NCI-H1105 treated with DMSO at 0.1 percent for 48 hours (cell line): ENCODE measurements at regions not wholly inside any gene's neighbourhood (a gene's known extent, or its start where the extent isn't known, plus 50 kb on each side); places are given as distances from the start of the nearest gene placed in this dataset.
"Not testable (repeated sequence)": the region's sequence is repeated elsewhere in the genome, so short reads cannot be mapped to it uniquely, and the experiment has no call there.

ENCODE experiments used
- DNase-seq: peaks from one replicate; lab custom pipeline; 2025; lab: John Stamatoyannopoulos, UW

GRCh38 chr16:15307184-15307583 lies 70.9 kb downstream of the NPIPA5 start:
- DNase-seq = not testable (repeated sequence)

- not testable (repeated sequence) for DNase-seq
Observed at GRCh38 chr16:15305889-15306288, 72.2 kb downstream of the NPIPA5 start.

GRCh38 chr16:15303667-15304324 lies 74.3 kb downstream of the NPIPA5 start:
- DNase-seq = not testable (repeated sequence)

- DNase-seq = not testable (repeated sequence)
Observed at GRCh38 chr16:15297104-15297503, 81.0 kb downstream of the NPIPA5 start.

GRCh38 chr16:15274796-15275195 lies 103.3 kb downstream of the NPIPA5 start:
- DNase-seq = not testable (repeated sequence)

- DNase-seq = not testable (repeated sequence)
Observed at GRCh38 chr16:15273964-15274363, 104.1 kb downstream of the NPIPA5 start.

GRCh38 chr16:15266941-15267340 lies 111.2 kb downstream of the NPIPA5 start:
- not testable (repeated sequence) for DNase-seq

GRCh38 chr16:15262212-15262611 lies 115.9 kb downstream of the NPIPA5 start:
- DNase-seq = not testable (repeated sequence)

- not testable (repeated sequence) for DNase-seq
Observed at GRCh38 chr16:15247971-15248370, 130.1 kb downstream of the NPIPA5 start.

GRCh38 chr16:15236674-15237323 lies 141.3 kb downstream of the NPIPA5 start:
- not testable (repeated sequence) for DNase-seq

- not testable (repeated sequence) for DNase-seq
Observed at GRCh38 chr16:15235140-15235539, 141.1 kb upstream of the RRN3 start.

GRCh38 chr16:15234702-15235101 lies 140.6 kb upstream of the RRN3 start:
- DNase-seq = not testable (repeated sequence)

- DNase-seq = not testable (repeated sequence)
Observed at GRCh38 chr16:15230432-15230831, 136.4 kb upstream of the RRN3 start.

- not testable (repeated sequence) for DNase-seq
Observed at GRCh38 chr16:15229661-15230060, 135.6 kb upstream of the RRN3 start.

GRCh38 chr16:15224651-15225050 lies 130.6 kb upstream of the RRN3 start:
- DNase-seq = not testable (repeated sequence)

- DNase-seq = not testable (repeated sequence)
Observed at GRCh38 chr16:15223398-15223797, 129.3 kb upstream of the RRN3 start.

- DNase-seq = peak; percentile 4
Observed at GRCh38 chr16:15219679-15220615, 125.9 kb upstream of the RRN3 start.

GRCh38 chr16:15218856-15219500 lies 124.9 kb upstream of the RRN3 start:
- DNase-seq = not testable (repeated sequence)

GRCh38 chr16:15207202-15207981 lies 113.3 kb upstream of the RRN3 start:
- not testable (repeated sequence) for DNase-seq

- not testable (repeated sequence) for DNase-seq
Observed at GRCh38 chr16:15206439-15206838, 112.4 kb upstream of the RRN3 start.

- DNase-seq = not testable (repeated sequence)
Observed at GRCh38 chr16:15205939-15206338, 111.9 kb upstream of the RRN3 start.
